ENCODE measurements at regions not wholly inside any gene's neighbourhood (a gene's known extent, or its start where the extent isn't known, plus 50 kb on each side); places are given as distances from the start of the nearest gene placed in this dataset.
A peak's percentile ranks its signal among the peaks of the same experiment; 100 is the strongest.

GRCh38 chr13:99863789-99864626, 107.6 kb downstream of the ZIC5 start:
- H3K36me3 Mint-ChIP-seq = no peaks in the 10 kb centered on the region

DNA sequence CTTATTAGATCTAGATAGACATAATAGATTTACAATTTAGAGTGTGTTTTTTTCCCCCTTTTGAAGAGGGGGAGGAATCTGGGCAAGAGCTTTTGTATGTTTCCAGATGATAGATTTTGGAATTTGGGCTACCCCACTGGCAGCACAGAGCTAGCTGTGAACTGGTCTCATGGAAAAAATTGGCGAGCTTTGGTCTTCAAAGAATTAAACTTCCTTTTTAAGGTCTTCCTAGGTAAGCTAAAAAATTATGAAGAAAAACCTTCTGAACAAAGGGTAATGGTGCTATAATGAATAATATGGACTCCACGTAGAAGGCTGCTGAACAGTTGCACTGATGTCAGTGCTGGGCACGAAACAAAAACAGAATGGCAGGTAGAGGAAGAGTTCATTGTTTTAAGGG, 109.3 kb downstream of the ZIC5 start:
- no peak for ATAC-seq
- Mint-ChIP-seq H3K4me1 (peaks cover 24% of the 10 kb centered on the region), H3K4me3 (no peak overlapping the region), H3K36me3 (peaks cover 2% of the 10 kb centered on the region), H3K27ac (no peak overlapping the region), H3K27me3 (peaks cover 57% of the 10 kb centered on the region), H3K9me3 (ENCODE audit: low read depth) (no peaks in the 10 kb centered on the region)
- DNase-seq = no peak
- CTCF ChIA-PET = interaction anchor here (1.1 kb wide), 1 partner anchor 206 kb away, joined by 3 read pairs; no protein-coding TSS in a partner anchor

More at GRCh38 chr13:99863789-99864626, 107.6 kb downstream of the ZIC5 start:
- DNase-seq (no peak), ATAC-seq (no peak)
- CTCF ChIA-PET = interaction anchor here (0.6 kb wide), 1 partner anchor 702 kb away, joined by 3 read pairs; no protein-coding TSS in a partner anchor
- Mint-ChIP-seq H3K4me3 (no peak overlapping the region), H3K27me3 (peaks cover 40% of the 10 kb centered on the region), H3K9me3 (ENCODE audit: low read depth) (no peaks in the 10 kb centered on the region), H3K4me1 (peaks cover 15% of the 10 kb centered on the region), H3K27ac (no peak overlapping the region)

- H3K4me1 Mint-ChIP-seq = peaks cover 24% of the 10 kb centered on the region
- H3K4me3 Mint-ChIP-seq = no peak overlapping the region
- H3K36me3 Mint-ChIP-seq = peaks cover 2% of the 10 kb centered on the region
- H3K27me3 Mint-ChIP-seq = peaks cover 57% of the 10 kb centered on the region
- ATAC-seq (no peak), DNase-seq (no peak)
- no peaks in the 10 kb centered on the region for H3K9me3 Mint-ChIP-seq (ENCODE audit: low read depth)
- no peak overlapping the region for H3K27ac Mint-ChIP-seq
- CTCF ChIA-PET = interaction anchor here (1.1 kb wide), 1 partner anchor 205 kb away, joined by 3 read pairs; no protein-coding TSS in a partner anchor
These were observed 109.8 kb downstream of the ZIC5 start for GRCh38 chr13:99861771-99862170.

GRCh38 chr13:99860745-99861144, 110.8 kb downstream of the ZIC5 start:
- Mint-ChIP-seq H3K27ac (no peak overlapping the region), H3K4me3 (no peak overlapping the region), H3K36me3 (peaks cover 2% of the 10 kb centered on the region), H3K9me3 (ENCODE audit: low read depth) (no peaks in the 10 kb centered on the region), H3K27me3 (peaks cover 62% of the 10 kb centered on the region), H3K4me1 (peaks cover 24% of the 10 kb centered on the region)
- no peak for DNase-seq
- CTCF ChIA-PET = no interaction called here
- ATAC-seq = no peak

- Mint-ChIP-seq H3K4me1 (peaks cover 24% of the 10 kb centered on the region), H3K27ac (peak overlapping the region; percentile 51), H3K4me3 (no peak overlapping the region), H3K36me3 (peaks cover 2% of the 10 kb centered on the region), H3K27me3 (peaks cover 66% of the 10 kb centered on the region), H3K9me3 (ENCODE audit: low read depth) (no peaks in the 10 kb centered on the region)
- DNase-seq (peak; percentile 82), ATAC-seq (peak; percentile 72)
- CTCF ChIA-PET = no interaction called here
These were observed 112.1 kb downstream of the ZIC5 start for GRCh38 chr13:99859178-99860177.

DNA sequence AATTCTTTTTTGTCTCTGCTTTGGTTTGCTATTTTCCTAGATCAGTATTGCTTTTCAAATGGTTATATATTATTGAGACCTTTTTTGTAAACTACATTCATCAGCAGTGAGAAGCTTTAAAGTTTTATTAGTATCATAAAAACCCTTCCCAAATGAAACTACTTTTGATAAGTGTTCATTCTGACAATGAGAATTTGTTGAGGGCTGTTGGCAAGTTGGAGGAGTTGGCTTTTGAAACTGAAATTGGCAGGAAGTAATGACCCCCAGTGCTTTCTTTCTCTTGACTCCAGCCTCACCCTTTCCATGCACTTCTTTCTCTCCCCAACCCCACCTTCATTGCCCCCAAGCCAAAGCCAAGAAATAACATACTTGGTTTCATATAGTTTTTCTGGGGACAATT, 113.8 kb downstream of the ZIC5 start:
- Mint-ChIP-seq H3K4me3 (no peak overlapping the region), H3K4me1 (peaks cover 24% of the 10 kb centered on the region), H3K27ac (no peak overlapping the region), H3K36me3 (peaks cover 2% of the 10 kb centered on the region), H3K9me3 (ENCODE audit: low read depth) (no peaks in the 10 kb centered on the region), H3K27me3 (peaks cover 62% of the 10 kb centered on the region)
- no peak for ATAC-seq
- CTCF ChIA-PET = interaction anchor here (1.0 kb wide), 1 partner anchor 42 kb away, joined by 3 read pairs; no protein-coding TSS in a partner anchor
- DNase-seq = no peak

DNA sequence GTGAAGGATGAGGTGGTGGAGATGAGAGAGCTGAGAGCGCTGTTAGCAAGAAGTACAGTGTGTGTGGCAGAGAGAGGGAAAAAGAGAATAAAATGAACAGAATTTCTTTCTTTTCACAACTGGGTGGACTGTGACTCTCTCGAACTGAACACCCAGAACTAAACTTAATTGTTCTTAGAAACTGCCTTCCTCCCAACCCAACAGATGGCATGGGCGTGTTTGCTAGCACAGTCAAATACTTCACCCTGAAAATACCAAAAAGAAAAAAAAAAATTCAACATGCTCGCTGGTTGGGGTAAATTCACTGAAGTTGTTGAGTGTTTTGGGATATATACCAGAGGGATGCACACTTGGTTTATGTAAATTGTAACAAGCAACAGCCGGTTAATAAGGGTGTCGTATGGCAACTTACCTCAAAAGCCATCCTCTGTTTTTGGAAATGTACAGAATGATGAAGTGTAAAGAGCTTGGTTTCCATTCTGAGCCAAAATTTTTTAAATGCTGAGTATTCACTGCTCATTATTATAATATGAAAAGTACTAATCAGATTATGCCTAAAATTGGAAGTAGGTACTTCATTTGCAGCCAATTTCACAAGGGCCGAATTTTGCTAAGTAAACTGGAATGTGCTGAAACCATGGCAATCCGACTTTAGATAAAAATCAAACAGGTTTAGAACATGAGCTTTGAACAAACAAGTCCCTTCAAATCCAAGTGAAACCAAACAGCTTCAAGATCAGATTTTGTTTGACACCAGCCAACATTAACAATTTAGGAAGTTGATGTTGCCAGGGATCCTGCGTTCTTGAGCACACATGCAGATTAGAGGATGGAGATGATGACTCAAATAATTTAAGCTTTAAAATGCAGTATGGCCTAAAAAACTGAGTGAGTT, 115.8 kb downstream of the ZIC5 start:
- no peak overlapping the region for H3K27ac Mint-ChIP-seq
- H3K36me3 Mint-ChIP-seq = peaks cover 2% of the 10 kb centered on the region
- CTCF ChIA-PET = interaction anchor here (0.7 kb wide), 1 partner anchor 20 kb away, joined by 3 read pairs; no protein-coding TSS in a partner anchor
- H3K27me3 Mint-ChIP-seq = peaks cover 54% of the 10 kb centered on the region
- DNase-seq (no peak), ATAC-seq (no peak)
- H3K4me3 Mint-ChIP-seq = no peak overlapping the region
- H3K4me1 Mint-ChIP-seq = peaks cover 23% of the 10 kb centered on the region
- H3K9me3 Mint-ChIP-seq (ENCODE audit: low read depth) = no peaks in the 10 kb centered on the region

- ATAC-seq = no peak
- Mint-ChIP-seq H3K4me3 (no peak overlapping the region), H3K27ac (no peak overlapping the region), H3K9me3 (ENCODE audit: low read depth) (no peaks in the 10 kb centered on the region), H3K27me3 (peaks cover 48% of the 10 kb centered on the region), H3K4me1 (peaks cover 13% of the 10 kb centered on the region), H3K36me3 (peaks cover 2% of the 10 kb centered on the region)
- no peak for DNase-seq
- CTCF ChIA-PET = no interaction called here
These were observed 117.2 kb downstream of the ZIC5 start for GRCh38 chr13:99854366-99854765.

DNA sequence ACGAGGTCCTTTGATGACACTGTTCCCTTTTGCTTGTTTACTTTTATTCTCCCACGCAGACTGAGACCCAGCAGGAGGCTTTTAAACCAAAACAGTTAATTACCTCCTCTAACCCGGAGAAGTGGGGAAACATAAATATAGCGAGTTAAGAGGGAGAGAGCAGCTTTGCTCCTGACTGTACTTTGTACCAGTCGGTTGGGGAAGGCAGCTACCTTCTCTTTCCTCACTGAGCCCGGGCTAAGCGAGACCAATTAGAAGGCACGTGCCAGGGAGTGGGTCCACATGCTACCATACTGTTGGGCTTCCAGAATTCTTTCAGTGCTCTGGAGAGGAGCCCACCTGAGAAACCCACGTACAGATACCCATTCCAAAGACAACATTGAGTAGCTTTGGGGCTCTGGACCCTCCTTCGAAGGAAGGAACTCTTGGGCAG, 124.2 kb downstream of the ZIC5 start:
- CTCF ChIA-PET = no interaction called here
- no peak overlapping the region for H3K4me3 Mint-ChIP-seq
- H3K4me1 Mint-ChIP-seq = no peaks in the 10 kb centered on the region

DNA sequence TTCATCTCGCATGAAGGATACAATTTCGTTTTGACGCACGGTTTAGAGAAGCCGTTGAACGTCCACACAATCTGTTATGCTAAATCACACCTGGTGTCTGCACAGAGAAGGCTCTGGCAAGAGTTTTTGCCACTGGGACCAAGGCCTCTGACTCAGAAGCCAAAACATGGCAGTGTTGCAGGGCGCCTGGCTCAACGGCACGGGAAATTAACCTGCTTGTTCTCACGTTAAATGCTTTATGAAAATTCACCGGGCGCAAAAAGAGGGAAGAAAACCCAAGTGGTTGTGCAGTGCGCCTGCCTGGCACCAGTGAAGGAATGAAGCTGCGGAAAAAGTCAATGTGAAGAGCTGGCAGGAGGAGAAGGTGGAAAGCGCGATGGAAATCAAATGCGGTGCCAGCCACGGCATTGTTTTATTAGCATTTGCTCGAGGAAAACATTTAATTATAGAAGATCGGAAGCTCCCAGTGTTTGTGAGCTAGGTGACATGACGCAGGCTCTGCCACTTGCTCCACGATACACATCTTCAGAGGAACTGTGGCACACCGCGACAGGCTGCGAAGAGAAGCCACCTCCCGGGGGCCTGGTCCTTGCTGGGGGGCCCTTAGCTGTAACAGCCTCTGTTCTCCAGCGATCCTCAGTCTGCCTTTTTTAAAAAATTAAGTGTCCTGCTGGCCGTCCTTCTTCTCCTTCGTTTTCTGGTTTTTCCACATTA, 126.2 kb downstream of the ZIC5 start:
- no peak for DNase-seq
- H3K9me3 Mint-ChIP-seq (ENCODE audit: low read depth) = no peaks in the 10 kb centered on the region
- no peak overlapping the region for H3K4me3 Mint-ChIP-seq
- no peaks in the 10 kb centered on the region for H3K36me3 Mint-ChIP-seq
- CTCF ChIA-PET = no interaction called here
- H3K4me1 Mint-ChIP-seq = no peaks in the 10 kb centered on the region
- no peaks in the 10 kb centered on the region for H3K27me3 Mint-ChIP-seq
- no peak overlapping the region for H3K27ac Mint-ChIP-seq
- no peak for ATAC-seq

More for the DNA sequence above, 124.2 kb downstream of the ZIC5 start:
- H3K36me3 Mint-ChIP-seq = no peaks in the 10 kb centered on the region
- no peaks in the 10 kb centered on the region for H3K9me3 Mint-ChIP-seq (ENCODE audit: low read depth)
- DNase-seq (no peak), ATAC-seq (no peak)
- H3K27ac Mint-ChIP-seq = no peak overlapping the region
- H3K27me3 Mint-ChIP-seq = peaks cover 8% of the 10 kb centered on the region

DNA sequence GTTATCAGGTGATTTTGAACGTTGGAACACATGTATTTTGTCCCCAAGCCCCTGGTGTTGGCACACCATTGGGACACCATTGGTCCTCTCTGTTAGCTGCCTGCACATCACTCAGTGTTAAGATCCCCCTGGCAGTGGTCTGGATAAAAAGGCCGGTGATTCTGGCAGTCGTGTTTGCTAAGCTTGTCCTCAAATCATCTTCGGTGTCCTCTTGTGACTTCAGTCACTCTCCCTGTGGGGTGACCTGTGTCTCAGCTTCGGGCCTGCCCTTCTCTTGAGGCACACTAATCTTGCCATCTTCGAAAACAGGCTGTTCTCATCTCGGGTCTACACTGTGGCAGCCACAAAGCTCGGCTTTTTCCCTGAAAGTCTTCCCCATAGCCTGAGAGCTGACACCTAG, 127.1 kb downstream of the ZIC5 start:
- CTCF ChIA-PET = no interaction called here
- DNase-seq = no peak
- no peak overlapping the region for H3K27ac Mint-ChIP-seq

DNA sequence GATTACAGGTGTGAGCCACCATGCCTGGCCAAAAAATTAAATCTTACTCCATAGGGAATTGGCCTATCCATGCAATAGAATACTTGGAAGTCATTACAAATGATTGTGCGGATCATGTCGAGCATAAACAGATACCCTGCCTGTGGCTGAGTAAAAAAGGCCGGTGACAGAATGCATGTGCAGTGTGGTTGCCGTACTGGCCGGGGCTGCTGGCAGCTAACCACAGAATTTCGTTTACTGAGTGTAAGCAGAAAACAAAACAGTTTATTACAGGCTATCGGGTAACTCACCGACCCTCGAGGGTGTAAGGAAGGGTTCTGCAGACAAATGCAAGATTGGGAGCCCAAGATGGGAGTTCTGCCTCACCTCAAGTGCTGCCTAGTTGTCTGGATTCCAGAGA, 127.7 kb downstream of the ZIC5 start:
- CTCF ChIA-PET = no interaction called here
- H3K4me1 Mint-ChIP-seq = no peaks in the 10 kb centered on the region
- H3K9me3 Mint-ChIP-seq (ENCODE audit: low read depth) = no peaks in the 10 kb centered on the region
- H3K27ac Mint-ChIP-seq = no peak overlapping the region
- no peaks in the 10 kb centered on the region for H3K36me3 Mint-ChIP-seq
- no peak overlapping the region for H3K4me3 Mint-ChIP-seq
- no peaks in the 10 kb centered on the region for H3K27me3 Mint-ChIP-seq
- DNase-seq (no peak), ATAC-seq (no peak)

More for the DNA sequence above, 127.1 kb downstream of the ZIC5 start:
- H3K4me1 Mint-ChIP-seq = no peaks in the 10 kb centered on the region
- H3K9me3 Mint-ChIP-seq (ENCODE audit: low read depth) = no peaks in the 10 kb centered on the region
- no peaks in the 10 kb centered on the region for H3K27me3 Mint-ChIP-seq
- ATAC-seq = no peak
- H3K4me3 Mint-ChIP-seq = no peak overlapping the region
- H3K36me3 Mint-ChIP-seq = no peaks in the 10 kb centered on the region
